ENCODE measurements at regions not wholly inside any gene's neighbourhood (a gene's known extent, or its start where the extent isn't known, plus 50 kb on each side); places are given as distances from the start of the nearest gene placed in this dataset.

- DNase-seq (ENCODE audit: low spot score) = no peak
- Histone ChIP-seq H3K27me3 (replicated peaks; ENCODE audit: insufficient read depth) (no peaks in the 10 kb centered on the region), H3K27ac (no peak overlapping the region), H3K4me1 (ENCODE audit: control insufficient read depth in 1 of 2, low read depth in 2 of 2) (no peaks in the 10 kb centered on the region), H3K36me3 (no peaks in the 10 kb centered on the region), H3K9me3 (no peaks in the 10 kb centered on the region), H3K4me3 (no peak overlapping the region)
- TF ChIP-seq CTCF (IDR thresholded peaks at IDR 0.05) = no peak
- ATAC-seq (ENCODE audit: insufficient number of reproducible peaks, low FRiP score, low read depth) = no peak
These were observed 334.4 kb upstream of the ATP2B1 start for GRCh38 chr12:90042920-90043641.

- Histone ChIP-seq H3K36me3 (no peaks in the 10 kb centered on the region), H3K27ac (no peak overlapping the region), H3K27me3 (replicated peaks; ENCODE audit: insufficient read depth) (no peaks in the 10 kb centered on the region), H3K9me3 (no peaks in the 10 kb centered on the region), H3K4me1 (ENCODE audit: control insufficient read depth in 1 of 2, low read depth in 2 of 2) (no peaks in the 10 kb centered on the region), H3K4me3 (no peak overlapping the region)
- no peak for TF ChIP-seq CTCF (IDR thresholded peaks at IDR 0.05)
- DNase-seq (ENCODE audit: low spot score) (no peak), ATAC-seq (ENCODE audit: insufficient number of reproducible peaks, low FRiP score, low read depth) (no peak)
These were observed 329.7 kb upstream of the ATP2B1 start for GRCh38 chr12:90038289-90038688.

- DNase-seq (ENCODE audit: low spot score) (no peak), ATAC-seq (ENCODE audit: insufficient number of reproducible peaks, low FRiP score, low read depth) (no peak)
- Histone ChIP-seq H3K27ac (no peak overlapping the region), H3K4me1 (ENCODE audit: control insufficient read depth in 1 of 2, low read depth in 2 of 2) (no peaks in the 10 kb centered on the region), H3K9me3 (no peaks in the 10 kb centered on the region), H3K4me3 (no peak overlapping the region), H3K27me3 (replicated peaks; ENCODE audit: insufficient read depth) (no peaks in the 10 kb centered on the region), H3K36me3 (no peaks in the 10 kb centered on the region)
- TF ChIP-seq CTCF (IDR thresholded peaks at IDR 0.05) = no peak
These were observed 329.1 kb upstream of the ATP2B1 start for GRCh38 chr12:90037740-90038139.

GRCh38 chr12:90036637-90037036 lies 328.0 kb upstream of the ATP2B1 start:
- H3K9me3 ChIP-seq = no peaks in the 10 kb centered on the region
- H3K27ac ChIP-seq = no peak overlapping the region
- no peaks in the 10 kb centered on the region for H3K36me3 ChIP-seq
- DNase-seq (ENCODE audit: low spot score) (no peak), ATAC-seq (ENCODE audit: insufficient number of reproducible peaks, low FRiP score, low read depth) (no peak)
- no peaks in the 10 kb centered on the region for H3K4me1 ChIP-seq (ENCODE audit: control insufficient read depth in 1 of 2, low read depth in 2 of 2)
- H3K4me3 ChIP-seq = no peak overlapping the region
- TF ChIP-seq CTCF (IDR thresholded peaks at IDR 0.05) = no peak
- H3K27me3 ChIP-seq (replicated peaks; ENCODE audit: insufficient read depth) = no peaks in the 10 kb centered on the region

- Histone ChIP-seq H3K27ac (no peak overlapping the region), H3K27me3 (replicated peaks; ENCODE audit: insufficient read depth) (no peaks in the 10 kb centered on the region), H3K4me3 (no peak overlapping the region), H3K4me1 (ENCODE audit: control insufficient read depth in 1 of 2, low read depth in 2 of 2) (no peaks in the 10 kb centered on the region), H3K36me3 (no peaks in the 10 kb centered on the region), H3K9me3 (no peaks in the 10 kb centered on the region)
- TF ChIP-seq CTCF (IDR thresholded peaks at IDR 0.05) = no peak
- ATAC-seq (ENCODE audit: insufficient number of reproducible peaks, low FRiP score, low read depth) = no peak
- no peak for DNase-seq (ENCODE audit: low spot score)
These were observed 322.1 kb upstream of the ATP2B1 start for GRCh38 chr12:90030726-90031125.
